Stimulated activated effector memory CD8-positive, alpha-beta T cell treated with anti-CD3 and anti-CD28 coated beads, Interleukin-12 subunit alpha, Interleukin-12 subunit beta, amount 100 ng/mL, for 72 hours (primary cell): ENCODE measurements at regions not wholly inside any gene's neighbourhood (a gene's known extent, or its start where the extent isn't known, plus 50 kb on each side); places are given as distances from the start of the nearest gene placed in this dataset.

Experiments used
- ATAC-seq: fragments of 150-1000 bp; cut with Tn5 transposase; 2 replicates; pipeline ENCODE4 v1.10.0; 2021
- DNase-seq, 2 donors: peaks; one replicate each; pipeline ENCODE4 v3.0.0; 2021 to 2022; ENCODE audit warnings: low spot score in 2 of 2
- H3K27ac Mint-ChIP-seq: one replicate; pipeline ENCODE4 v1.8.0; 2022; ENCODE audit warnings: mild to moderate bottlenecking, mixed read lengths
- H3K36me3 Mint-ChIP-seq: one replicate; pipeline ENCODE4 v1.8.0; 2022; ENCODE audit warnings: mild to moderate bottlenecking, mixed read lengths
- H3K4me1 Mint-ChIP-seq: one replicate; pipeline ENCODE4 v1.8.0; 2022; ENCODE audit warnings: mixed read lengths
- H3K4me3 Mint-ChIP-seq: one replicate; pipeline ENCODE4 v1.8.0; 2022; ENCODE audit warnings: mild to moderate bottlenecking, mixed read lengths
- H3K9me3 Mint-ChIP-seq: one replicate; pipeline ENCODE4 v1.8.0; 2022; ENCODE audit warnings: mixed read lengths

GRCh38 chr1:38625939-38626338, 233.6 kb downstream of the RRAGC start:
- ATAC-seq = no peak
- Mint-ChIP-seq H3K4me1 (no peaks in the 10 kb centered on the region), H3K27ac (no peak overlapping the region), H3K9me3 (no peaks in the 10 kb centered on the region), H3K4me3 (no peak overlapping the region), H3K36me3 (peaks cover 4% of the 10 kb centered on the region)
- DNase-seq = no peak

- Mint-ChIP-seq H3K27ac (no peak overlapping the region), H3K4me1 (no peaks in the 10 kb centered on the region), H3K36me3 (peaks cover 4% of the 10 kb centered on the region), H3K9me3 (no peaks in the 10 kb centered on the region), H3K4me3 (no peak overlapping the region)
- ATAC-seq (no peak), DNase-seq (no peak)
These were observed 235.1 kb downstream of the RRAGC start for GRCh38 chr1:38624336-38625039.

- Mint-ChIP-seq H3K36me3 (peaks cover 4% of the 10 kb centered on the region), H3K9me3 (no peaks in the 10 kb centered on the region), H3K4me3 (no peak overlapping the region), H3K4me1 (no peaks in the 10 kb centered on the region), H3K27ac (no peak overlapping the region)
- ATAC-seq = no peak
- DNase-seq = no peak
These were observed 236.0 kb downstream of the RRAGC start for GRCh38 chr1:38623529-38623928.

GRCh38 chr1:38622197-38622596, 237.4 kb downstream of the RRAGC start:
- DNase-seq = no peak
- Mint-ChIP-seq H3K36me3 (peaks cover 4% of the 10 kb centered on the region), H3K4me1 (no peaks in the 10 kb centered on the region), H3K9me3 (no peaks in the 10 kb centered on the region), H3K27ac (no peak overlapping the region), H3K4me3 (no peak overlapping the region)
- ATAC-seq = no peak

- DNase-seq = no peak
- peaks cover 5% of the 10 kb centered on the region for H3K9me3 Mint-ChIP-seq
- H3K4me3 Mint-ChIP-seq = no peak overlapping the region
- H3K36me3 Mint-ChIP-seq = peaks cover under 1% of the 10 kb centered on the region
- no peak overlapping the region for H3K27ac Mint-ChIP-seq
- no peak for ATAC-seq
- no peaks in the 10 kb centered on the region for H3K4me1 Mint-ChIP-seq
These were observed 242.7 kb downstream of the RRAGC start for GRCh38 chr1:38616846-38617245.

GRCh38 chr1:38615680-38616079, 243.9 kb downstream of the RRAGC start:
- Mint-ChIP-seq H3K4me3 (no peak overlapping the region), H3K36me3 (no peaks in the 10 kb centered on the region), H3K4me1 (no peaks in the 10 kb centered on the region), H3K9me3 (peaks cover 5% of the 10 kb centered on the region), H3K27ac (no peak overlapping the region)
- ATAC-seq (no peak), DNase-seq (no peak)

- Mint-ChIP-seq H3K9me3 (peaks cover 5% of the 10 kb centered on the region), H3K4me1 (no peaks in the 10 kb centered on the region), H3K4me3 (no peak overlapping the region), H3K36me3 (no peaks in the 10 kb centered on the region), H3K27ac (no peak overlapping the region)
- ATAC-seq (no peak), DNase-seq (no peak)
These were observed 244.7 kb downstream of the RRAGC start for GRCh38 chr1:38614861-38615260.

GRCh38 chr1:38613996-38614395, 245.6 kb downstream of the RRAGC start:
- H3K27ac Mint-ChIP-seq = no peak overlapping the region
- H3K4me3 Mint-ChIP-seq = no peak overlapping the region
- no peak for DNase-seq
- H3K36me3 Mint-ChIP-seq = no peaks in the 10 kb centered on the region
- ATAC-seq = no peak
- H3K4me1 Mint-ChIP-seq = no peaks in the 10 kb centered on the region
- H3K9me3 Mint-ChIP-seq = peaks cover 5% of the 10 kb centered on the region

GRCh38 chr1:38612951-38613350, 246.6 kb downstream of the RRAGC start:
- DNase-seq (no peak), ATAC-seq (no peak)
- H3K4me3 Mint-ChIP-seq = no peak overlapping the region
- no peaks in the 10 kb centered on the region for H3K4me1 Mint-ChIP-seq
- H3K36me3 Mint-ChIP-seq = no peaks in the 10 kb centered on the region
- H3K9me3 Mint-ChIP-seq = peaks cover 5% of the 10 kb centered on the region
- no peak overlapping the region for H3K27ac Mint-ChIP-seq

GRCh38 chr1:38611664-38612211, 247.8 kb downstream of the RRAGC start:
- Mint-ChIP-seq H3K4me3 (no peak overlapping the region), H3K9me3 (peaks cover 5% of the 10 kb centered on the region), H3K36me3 (no peaks in the 10 kb centered on the region), H3K27ac (no peak overlapping the region), H3K4me1 (no peaks in the 10 kb centered on the region)
- no peak for DNase-seq
- ATAC-seq = no peak

- Mint-ChIP-seq H3K9me3 (no peaks in the 10 kb centered on the region), H3K4me1 (no peaks in the 10 kb centered on the region), H3K4me3 (no peak overlapping the region), H3K27ac (no peak overlapping the region), H3K36me3 (no peaks in the 10 kb centered on the region)
- no peak for ATAC-seq
- DNase-seq = no peak
These were observed 250.2 kb downstream of the RRAGC start for GRCh38 chr1:38609166-38610025.

GRCh38 chr1:38608202-38608864, 251.2 kb downstream of the RRAGC start:
- H3K4me1 Mint-ChIP-seq = no peaks in the 10 kb centered on the region
- H3K36me3 Mint-ChIP-seq = no peaks in the 10 kb centered on the region
- ATAC-seq (peak; percentile 44), DNase-seq (no peak)
- H3K9me3 Mint-ChIP-seq = no peaks in the 10 kb centered on the region
- H3K27ac Mint-ChIP-seq = no peak overlapping the region
- H3K4me3 Mint-ChIP-seq = no peak overlapping the region

GRCh38 chr1:38607526-38607925, 252.0 kb downstream of the RRAGC start:
- Mint-ChIP-seq H3K36me3 (no peaks in the 10 kb centered on the region), H3K27ac (no peak overlapping the region), H3K4me1 (no peaks in the 10 kb centered on the region), H3K9me3 (no peaks in the 10 kb centered on the region), H3K4me3 (no peak overlapping the region)
- DNase-seq (no peak), ATAC-seq (no peak)

GRCh38 chr1:38605063-38605462, 254.5 kb downstream of the RRAGC start:
- no peaks in the 10 kb centered on the region for H3K9me3 Mint-ChIP-seq
- no peak overlapping the region for H3K27ac Mint-ChIP-seq
- no peak for ATAC-seq
- no peaks in the 10 kb centered on the region for H3K36me3 Mint-ChIP-seq
- DNase-seq = no peak
- no peaks in the 10 kb centered on the region for H3K4me1 Mint-ChIP-seq
- H3K4me3 Mint-ChIP-seq = no peak overlapping the region

GRCh38 chr1:38603907-38604306, 255.7 kb downstream of the RRAGC start:
- Mint-ChIP-seq H3K4me1 (no peaks in the 10 kb centered on the region), H3K36me3 (no peaks in the 10 kb centered on the region), H3K4me3 (no peak overlapping the region), H3K9me3 (no peaks in the 10 kb centered on the region), H3K27ac (no peak overlapping the region)
- no peak for ATAC-seq
- DNase-seq = no peak
